ENCODE measurements at regions not wholly inside any gene's neighbourhood (a gene's known extent, or its start where the extent isn't known, plus 50 kb on each side); places are given as distances from the start of the nearest gene placed in this dataset.

- no peak for DNase-seq
Observed at GRCh38 chr2:105649534-105649933, 95.2 kb upstream of the NCK2 start.

- no peak for DNase-seq
Observed at GRCh38 chr2:105647731-105648130, 97.0 kb upstream of the NCK2 start.

- no peak for DNase-seq
Observed at GRCh38 chr2:105646774-105647076, 98.0 kb upstream of the NCK2 start.

- DNase-seq = no peak
Observed at GRCh38 chr2:105645938-105646773, 98.6 kb upstream of the NCK2 start.

DNA sequence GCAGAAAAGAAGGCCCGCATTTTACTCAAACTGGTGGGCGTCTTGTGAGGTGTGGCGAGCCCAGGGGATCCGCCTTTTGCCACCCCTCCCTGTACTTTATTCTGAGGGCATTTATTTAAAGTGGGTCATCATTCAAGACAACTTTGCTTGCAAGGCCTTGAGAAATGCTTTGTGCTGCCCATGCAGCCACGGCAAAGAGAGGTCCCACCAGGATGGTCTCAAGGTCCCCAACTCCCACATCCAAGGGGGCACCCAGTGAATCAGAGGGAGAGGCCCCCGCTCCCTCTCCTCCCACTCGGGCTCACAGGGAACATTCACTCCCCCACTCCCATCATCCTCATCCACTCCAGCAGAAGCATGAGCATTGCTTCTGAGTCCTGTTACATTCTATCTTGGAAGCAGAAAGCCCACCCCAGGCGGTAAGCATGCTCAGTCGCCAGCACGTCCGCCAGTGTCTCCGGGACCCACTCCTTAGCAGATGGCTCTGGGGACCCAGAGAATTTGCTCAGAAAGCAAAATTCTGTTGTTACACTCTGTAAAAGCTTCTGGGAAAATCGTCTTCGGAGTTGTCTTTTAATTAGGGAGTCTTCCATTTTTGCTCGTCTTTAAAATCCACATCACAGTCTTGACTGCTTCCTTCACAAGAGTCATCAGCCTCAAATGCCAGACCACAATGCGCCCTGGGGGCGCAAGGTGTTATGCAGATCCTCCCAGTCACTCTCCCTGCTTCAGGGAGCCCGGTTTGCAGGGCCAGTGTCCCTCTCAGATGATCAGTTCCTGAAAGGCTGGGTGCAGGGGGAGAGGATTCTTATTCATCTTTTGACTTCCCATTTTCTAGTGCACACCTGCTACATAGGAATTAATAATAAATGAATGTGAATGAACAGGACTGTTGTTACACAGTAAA, 99.4 kb upstream of the NCK2 start:
- no peak for DNase-seq

- DNase-seq = peak; percentile 56
Observed at GRCh38 chr2:105644174-105644980, 100.3 kb upstream of the NCK2 start.

DNA sequence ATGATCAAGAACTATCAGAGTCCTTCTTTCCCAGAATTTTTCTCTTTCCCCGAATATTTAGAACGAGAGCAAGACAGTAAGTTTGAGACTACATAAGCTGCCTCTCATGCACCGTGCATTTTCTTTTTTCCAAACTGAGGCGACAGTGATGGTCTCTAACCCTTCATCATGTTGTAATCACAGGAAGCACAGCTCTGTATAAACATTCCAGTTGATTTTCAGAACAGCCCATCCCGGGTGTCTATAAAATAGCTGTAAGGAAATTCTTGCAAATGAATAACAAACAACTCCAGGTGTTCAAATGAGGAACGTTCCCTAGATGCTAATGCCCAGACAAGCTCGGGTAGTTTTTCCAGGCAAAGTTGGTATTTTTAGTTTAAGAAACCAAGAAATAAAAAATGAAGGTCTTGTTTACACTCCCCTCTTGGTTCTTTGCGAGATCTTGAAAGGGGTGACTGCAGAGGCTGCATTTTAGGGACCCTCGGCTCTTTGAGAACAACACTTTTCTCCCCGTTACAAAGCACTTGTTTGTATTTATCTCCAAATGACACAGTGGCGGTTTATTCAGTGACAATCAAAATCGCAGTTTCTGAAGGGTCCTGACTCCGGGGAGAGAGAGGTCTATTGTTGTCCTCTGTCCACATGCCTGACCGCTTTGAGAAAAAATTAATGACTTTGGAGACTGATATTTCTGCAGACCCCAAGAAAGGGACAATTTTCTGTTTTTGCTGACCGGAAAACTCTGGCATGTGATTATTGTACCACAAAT, 101.1 kb upstream of the NCK2 start:
- DNase-seq = no peak

DNA sequence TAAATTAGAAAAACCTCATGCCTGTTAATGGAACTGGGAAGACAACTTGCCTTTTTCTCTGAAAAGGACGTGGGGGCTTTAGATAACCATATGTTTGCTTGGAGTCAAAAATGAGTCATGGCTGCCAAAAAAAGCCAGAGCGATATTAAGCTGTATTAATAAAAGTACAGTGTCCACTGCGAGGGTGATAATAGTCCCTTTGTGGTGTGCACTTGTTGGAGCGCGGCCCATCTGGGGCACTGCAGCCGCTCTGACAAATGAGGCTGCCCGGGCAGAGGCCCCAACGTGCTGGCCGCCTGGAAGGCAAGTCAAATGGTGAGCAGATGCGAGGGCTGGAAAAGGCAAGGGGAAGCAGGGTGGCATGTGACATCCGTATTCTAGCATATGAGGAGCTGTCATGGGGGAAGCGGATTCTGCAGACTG, 103.3 kb upstream of the NCK2 start:
- peak; percentile 6 for DNase-seq

DNA sequence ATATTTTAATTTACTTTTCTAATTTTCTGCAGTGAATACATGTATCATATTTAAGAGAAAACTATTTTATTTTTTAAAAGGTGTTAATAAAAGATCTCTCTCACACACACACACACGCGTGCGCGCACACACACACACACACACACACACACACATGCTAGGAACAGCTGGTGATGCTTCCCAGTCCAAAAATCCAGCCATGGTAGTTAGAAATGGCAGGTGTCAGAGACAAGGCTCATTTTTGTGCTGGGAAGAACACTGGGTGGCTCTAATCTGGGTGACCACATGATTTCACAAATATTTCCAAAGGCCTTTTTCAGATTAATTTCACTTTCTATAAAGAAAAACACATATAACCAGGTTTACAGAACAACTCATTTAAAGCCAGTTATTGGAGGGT, 104.5 kb upstream of the NCK2 start:
- no peak for DNase-seq

DNA sequence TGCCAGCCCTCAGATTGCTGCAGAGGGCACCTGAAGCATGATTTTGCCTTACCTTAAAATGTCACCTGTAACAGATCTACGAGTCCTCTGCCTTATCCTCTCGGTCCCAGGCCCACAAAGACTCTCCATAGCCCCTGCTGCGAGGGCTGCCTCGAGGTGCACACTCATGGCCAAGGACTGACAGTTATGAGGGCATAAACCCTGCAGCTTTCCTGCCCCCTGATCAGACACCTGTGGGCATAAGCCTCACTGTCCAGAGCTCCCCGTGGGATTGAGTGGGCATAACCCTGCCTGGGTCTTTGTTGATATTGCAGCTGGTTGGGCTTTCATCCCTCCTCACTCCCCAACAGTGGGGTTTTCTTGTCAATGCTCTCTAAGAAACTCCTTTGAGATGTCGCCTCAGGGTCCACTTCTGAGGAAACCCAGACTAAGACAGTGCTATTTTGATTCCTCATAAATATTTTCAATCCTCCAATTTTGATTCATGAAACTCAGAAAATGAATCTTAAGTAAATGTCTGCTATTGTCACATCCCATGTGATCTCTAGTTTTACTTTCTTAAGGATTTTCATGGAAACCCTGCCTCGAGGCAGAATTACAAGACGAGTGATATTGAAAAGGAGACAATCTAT, 108.5 kb upstream of the NCK2 start:
- no peak for DNase-seq

GRCh38 chr2:105635564-105635963, 109.1 kb upstream of the NCK2 start:
- no peak for DNase-seq

DNA sequence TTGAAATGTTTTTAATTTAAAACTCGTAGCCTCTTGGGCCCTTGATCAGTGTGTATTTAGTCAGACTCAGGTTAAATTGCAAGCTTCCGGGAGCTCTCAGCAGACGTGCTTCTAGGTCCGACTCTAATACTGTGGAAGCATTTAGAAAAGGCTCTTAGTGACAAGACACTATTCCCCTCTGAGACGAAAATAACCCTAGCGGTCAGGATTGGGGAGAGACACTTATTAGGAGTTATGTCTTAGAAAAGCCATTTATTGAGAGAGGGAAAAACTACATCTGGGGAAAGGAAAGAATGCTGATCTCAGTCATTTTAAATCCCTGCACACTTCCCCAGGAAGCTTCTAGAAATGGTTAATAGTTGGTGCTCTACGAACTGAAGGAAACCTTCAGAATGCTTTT, 110.5 kb upstream of the NCK2 start:
- no peak for DNase-seq

DNA sequence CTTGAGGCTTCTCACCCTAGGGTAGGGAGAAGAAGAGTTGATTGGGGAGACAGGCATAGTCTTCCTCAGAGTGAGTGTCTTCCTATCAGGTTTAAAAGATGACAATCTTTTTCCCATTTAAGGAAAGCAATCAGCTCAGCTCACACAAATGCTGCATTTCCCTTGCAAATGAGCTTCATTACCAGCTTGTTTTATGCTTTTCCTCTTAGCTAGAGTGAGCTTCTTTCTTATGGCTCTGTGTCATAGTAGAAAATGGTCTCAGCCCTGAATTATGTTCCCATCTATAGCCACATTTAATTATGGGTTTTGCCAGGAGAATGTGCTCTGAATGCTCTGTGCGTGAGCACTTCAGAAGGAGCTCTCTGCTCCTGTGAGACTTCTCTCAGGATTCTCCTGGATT, 112.8 kb upstream of the NCK2 start:
- no peak for DNase-seq

DNA sequence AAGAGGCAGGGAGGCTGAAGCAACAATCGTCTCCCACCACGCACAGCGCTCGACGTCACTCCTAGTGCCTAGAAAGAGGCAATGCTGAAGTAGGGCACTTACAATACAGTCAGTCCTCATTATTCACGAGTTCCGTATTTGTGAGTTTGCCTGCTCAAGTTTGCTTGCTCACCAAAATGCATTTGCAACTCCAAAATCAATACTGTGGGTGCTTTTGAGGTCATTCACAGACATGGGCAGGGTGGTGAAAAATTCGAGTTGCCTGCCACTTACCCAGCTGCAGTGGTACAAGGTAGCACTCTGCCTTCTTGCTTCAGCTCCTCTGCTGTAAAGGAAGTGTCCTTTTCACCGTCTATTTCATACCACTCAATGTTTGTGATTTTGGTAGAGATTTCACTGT, 113.7 kb upstream of the NCK2 start:
- no peak for DNase-seq

DNA sequence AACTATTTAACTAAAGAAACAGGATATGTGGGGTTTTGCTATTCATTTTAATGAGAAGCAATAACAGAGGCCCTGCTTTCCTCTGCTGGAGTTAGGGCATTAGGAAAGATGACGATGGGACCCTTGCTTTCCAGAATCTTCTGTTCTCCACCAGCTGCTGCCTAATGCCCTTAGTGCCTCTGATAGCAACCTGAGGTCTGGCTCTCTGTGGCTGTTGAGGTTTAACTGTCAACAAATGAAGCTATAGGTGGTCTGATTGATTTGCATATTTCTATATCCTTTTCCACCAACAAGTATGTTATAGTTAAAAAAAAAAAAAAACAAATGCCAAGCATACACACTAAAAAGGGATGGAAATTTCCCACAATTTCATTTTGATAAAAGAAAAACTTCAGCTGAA, 115.1 kb upstream of the NCK2 start:
- no peak for DNase-seq

GRCh38 chr2:105627534-105627933, 117.2 kb upstream of the NCK2 start:
- no peak for DNase-seq

- DNase-seq = no peak
Observed at GRCh38 chr2:105626966-105627340, 117.8 kb upstream of the NCK2 start.

- no peak for DNase-seq
Observed at GRCh38 chr2:105626212-105626965, 118.3 kb upstream of the NCK2 start.

DNA sequence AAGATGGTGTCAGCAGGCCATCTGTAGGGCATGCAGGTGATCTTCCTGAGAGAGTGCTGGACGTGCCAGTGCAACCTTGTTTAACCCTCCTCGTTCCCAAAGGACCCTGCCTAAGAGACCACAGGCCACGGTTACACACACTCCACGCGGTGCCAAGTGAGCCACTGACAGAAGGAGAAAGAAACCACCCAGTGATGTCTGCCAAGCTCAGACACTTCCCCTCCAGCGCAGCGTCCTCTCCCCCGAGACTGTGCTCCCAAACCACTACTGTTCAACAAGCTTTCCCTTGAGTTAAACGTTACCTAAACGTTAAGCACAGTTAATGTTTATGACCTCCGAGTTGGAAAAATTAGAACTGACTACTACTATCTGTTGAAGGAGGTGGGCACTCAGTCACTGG, 119.1 kb upstream of the NCK2 start:
- no peak for DNase-seq

- DNase-seq = no peak
Observed at GRCh38 chr2:105621038-105621437, 123.7 kb upstream of the NCK2 start.

GRCh38 chr2:105618351-105618659, 126.4 kb upstream of the NCK2 start:
- DNase-seq = no peak

Data from fibroblast of skin of right biceps (primary cell).